ENCODE measurements at regions not wholly inside any gene's neighbourhood (a gene's known extent, or its start where the extent isn't known, plus 50 kb on each side); places are given as distances from the start of the nearest gene placed in this dataset.

DNA sequence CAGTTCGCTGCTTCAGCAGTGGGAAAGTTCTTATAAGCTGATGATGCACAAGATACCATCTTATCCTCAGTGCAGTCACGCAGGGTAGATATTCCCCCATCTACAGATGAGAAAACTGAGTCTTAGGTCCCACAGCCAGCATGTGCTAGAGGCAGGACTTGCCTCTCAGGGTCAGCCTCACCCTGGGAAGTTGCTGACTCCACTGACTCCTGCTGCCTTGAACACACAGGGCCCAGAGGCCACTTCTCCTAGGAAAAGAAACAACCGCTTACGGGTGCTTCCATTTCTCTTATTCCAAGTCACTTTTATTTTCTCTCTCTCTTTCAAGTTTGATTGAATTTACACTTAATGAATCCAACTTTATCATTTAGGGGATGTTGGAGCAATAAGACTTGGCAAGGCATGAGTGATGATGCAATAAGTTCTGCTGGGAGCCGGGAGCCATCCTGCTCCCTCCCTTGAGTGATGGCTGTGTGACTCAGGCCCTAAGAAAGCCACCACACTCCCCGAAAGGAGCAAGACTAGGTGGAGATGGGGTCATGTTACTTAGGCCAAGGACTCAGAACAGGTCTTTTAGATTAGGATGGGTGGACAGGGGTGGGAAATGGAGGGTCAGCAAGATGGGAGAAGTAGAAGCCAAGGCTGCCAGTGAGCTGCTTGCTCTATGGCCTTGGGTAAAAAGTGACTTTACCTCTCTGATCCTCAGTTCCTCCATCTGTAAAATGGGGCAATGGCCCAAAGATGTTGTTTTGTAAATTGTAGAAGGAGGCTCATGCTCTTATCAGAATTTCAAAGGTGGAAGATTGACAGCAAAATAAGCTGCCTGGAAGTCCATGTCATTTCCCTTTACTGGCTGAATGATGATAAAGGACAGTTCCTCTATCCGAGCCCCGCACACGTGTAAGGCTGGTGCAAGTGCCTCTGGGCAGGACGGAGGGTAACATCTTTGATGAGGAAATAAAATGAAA lies 67.4 kb upstream of the ZNF618 start:
- no peak for DNase-seq (ENCODE audit: low read depth in 3 of 3, low spot score in 2 of 3)

DNA sequence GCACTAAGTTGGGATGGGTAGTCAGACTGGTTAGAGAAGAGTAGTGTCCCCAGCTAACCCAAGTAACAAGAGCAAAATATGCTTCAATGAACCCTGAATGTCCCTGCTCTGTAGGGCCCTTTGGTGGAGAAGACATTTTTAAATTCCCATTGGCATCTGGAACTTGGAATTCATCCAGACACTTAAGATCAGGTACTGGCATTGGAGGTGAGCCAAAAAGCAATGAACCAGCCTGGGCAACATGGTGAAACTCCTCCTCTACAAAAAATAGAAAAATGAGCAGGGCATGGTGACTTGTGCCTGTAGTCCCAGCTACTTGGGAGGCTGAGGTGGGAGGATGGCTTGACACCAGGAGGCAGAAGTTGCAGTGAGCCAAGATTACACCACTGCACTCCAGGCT lies 58.9 kb upstream of the ZNF618 start:
- no peak for DNase-seq (ENCODE audit: low read depth in 3 of 3, low spot score in 2 of 3)

DNA sequence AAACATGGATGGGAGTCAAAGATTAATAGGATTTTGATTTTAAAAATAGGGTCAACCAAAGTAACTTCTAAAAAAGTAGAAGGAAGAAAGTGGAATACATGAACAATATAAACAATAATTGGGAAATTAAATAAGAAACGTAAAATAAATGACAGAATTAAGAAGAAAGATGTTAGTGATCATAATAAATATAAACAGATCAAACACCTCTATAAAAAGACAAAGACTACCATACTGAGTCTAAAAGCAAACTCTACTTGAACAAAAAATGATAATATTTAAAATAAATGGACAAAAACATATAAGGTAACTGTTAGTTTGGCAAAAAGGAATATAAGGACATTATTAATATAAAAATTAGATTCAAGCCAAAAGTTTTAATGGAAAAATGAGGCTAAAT lies 57.7 kb upstream of the ZNF618 start:
- no peak for DNase-seq (ENCODE audit: low read depth in 3 of 3, low spot score in 2 of 3)

DNA sequence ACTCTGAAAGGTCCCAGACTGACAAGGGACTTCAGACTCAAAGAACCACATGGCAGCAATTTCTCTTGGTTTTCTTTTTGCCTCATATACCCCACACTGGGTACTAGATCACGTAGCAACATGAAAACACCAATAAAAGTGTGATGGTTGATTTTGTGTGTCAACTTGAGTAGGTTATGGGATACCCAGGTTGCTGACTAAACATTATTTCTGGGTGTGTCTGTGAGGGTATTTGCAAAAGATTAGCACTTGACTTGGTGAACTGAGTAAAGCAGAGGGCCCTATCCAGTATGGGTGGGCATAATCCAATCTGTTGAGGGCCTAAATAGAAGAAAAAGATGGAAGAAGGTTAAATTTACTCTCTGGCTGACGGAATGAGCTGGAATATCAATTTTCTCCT lies 53.8 kb upstream of the ZNF618 start:
- no peak for DNase-seq (ENCODE audit: low read depth in 3 of 3, low spot score in 2 of 3)

DNA sequence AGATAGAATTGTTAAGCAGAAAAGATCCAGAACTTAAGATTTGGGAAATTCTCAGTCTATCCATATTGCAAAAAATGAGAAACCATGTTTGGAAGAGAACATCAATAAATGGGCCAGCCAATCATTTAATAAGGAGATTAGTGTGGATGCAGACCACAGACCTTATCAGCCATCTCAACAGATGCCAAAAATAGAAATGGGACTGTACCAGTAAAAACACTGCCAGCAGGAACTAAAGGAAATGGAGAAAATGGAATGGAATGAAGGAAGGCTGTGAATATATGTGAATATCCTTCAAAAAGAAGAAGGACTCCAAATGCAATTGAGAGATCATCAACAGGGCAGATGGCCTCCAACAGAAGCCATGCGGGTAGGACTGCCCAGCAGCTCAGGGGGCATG lies 52.7 kb upstream of the ZNF618 start:
- DNase-seq (ENCODE audit: low read depth in 3 of 3, low spot score in 2 of 3) = no peak
